GM18499 (cell line): ENCODE measurements at regions not wholly inside any gene's neighbourhood (a gene's known extent, or its start where the extent isn't known, plus 50 kb on each side); places are given as distances from the start of the nearest gene placed in this dataset.

Experiments used
- ATAC-seq: cut with Tn5 transposase; IDR thresholded peaks from one replicate; pipeline ENCODE4 v1.9.1; 2021; ENCODE audit warnings: moderate number of reproducible peaks; ENCODE audit not compliant: insufficient read depth, unreplicated experiment

- no peak for ATAC-seq
Observed at GRCh38 chr2:82730811-82731210, 1728.3 kb downstream of the SUCLG1 start.

- ATAC-seq, result no peak
Observed at GRCh38 chr2:82728090-82728489, 1731.0 kb downstream of the SUCLG1 start.

GRCh38 chr2:82708681-82709080 lies 1750.4 kb downstream of the SUCLG1 start:
- no peak for ATAC-seq

GRCh38 chr2:82697231-82697630 lies 1761.8 kb downstream of the SUCLG1 start:
- no peak for ATAC-seq

GRCh38 chr2:82694431-82694830 lies 1764.6 kb downstream of the SUCLG1 start:
- ATAC-seq, result no peak

GRCh38 chr2:82690757-82691411 lies 1768.2 kb downstream of the SUCLG1 start:
- ATAC-seq, result no peak

GRCh38 chr2:82675186-82675585 lies 1783.9 kb downstream of the SUCLG1 start:
- ATAC-seq, result no peak

GRCh38 chr2:82674652-82675051 lies 1784.4 kb downstream of the SUCLG1 start:
- no peak for ATAC-seq

GRCh38 chr2:82667491-82667890 lies 1791.6 kb downstream of the SUCLG1 start:
- no peak for ATAC-seq

GRCh38 chr2:82665691-82666090 lies 1793.4 kb downstream of the SUCLG1 start:
- ATAC-seq, result no peak

- ATAC-seq, result no peak
Observed at GRCh38 chr2:82657106-82657505, 1802.0 kb downstream of the SUCLG1 start.

GRCh38 chr2:82656420-82656819 lies 1802.7 kb downstream of the SUCLG1 start:
- ATAC-seq, result no peak

GRCh38 chr2:82652117-82652516 lies 1807.0 kb downstream of the SUCLG1 start:
- no peak for ATAC-seq

- no peak for ATAC-seq
Observed at GRCh38 chr2:82650038-82650437, 1809.0 kb downstream of the SUCLG1 start.

- no peak for ATAC-seq
Observed at GRCh38 chr2:82641598-82642180, 1817.4 kb downstream of the SUCLG1 start.

- ATAC-seq, result no peak
Observed at GRCh38 chr2:82636402-82637020, 1822.6 kb downstream of the SUCLG1 start.

- ATAC-seq, result no peak
Observed at GRCh38 chr2:82599021-82599420, 1860.1 kb downstream of the SUCLG1 start.

- ATAC-seq, result no peak
Observed at GRCh38 chr2:82596581-82596980, 1862.5 kb downstream of the SUCLG1 start.

- ATAC-seq, result no peak
Observed at GRCh38 chr2:82591718-82592117, 1867.4 kb downstream of the SUCLG1 start.

- no peak for ATAC-seq
Observed at GRCh38 chr2:82576656-82577055, 1882.4 kb downstream of the SUCLG1 start.

- ATAC-seq, result no peak
Observed at GRCh38 chr2:82539280-82539621, 1919.8 kb downstream of the SUCLG1 start.
